ENCODE measurements at regions not wholly inside any gene's neighbourhood (a gene's known extent, or its start where the extent isn't known, plus 50 kb on each side); places are given as distances from the start of the nearest gene placed in this dataset.

GRCh38 chr14:53871011-53871410, 85.6 kb downstream of the BMP4 start:
- DNase-seq (ENCODE audit: extremely low spot score) = no peak
- ChIA-PET CTCF (interaction anchor here (1.1 to 2.1 kb wide), 4 partner anchors 9 to 304 kb away, joined by 3 to 9 read pairs (median 4); no protein-coding TSS in a partner anchor), POLR2A (no interaction called here)
- no peak for TF ChIP-seq CTCF (IDR thresholded peaks at IDR 0.05; ENCODE audit: control extremely low read depth, extremely low read depth, low read depth, missing control alignments)

GRCh38 chr14:53865711-53866110, 90.9 kb downstream of the BMP4 start:
- DNase-seq (ENCODE audit: extremely low spot score) = no peak
- ChIA-PET POLR2A (no interaction called here), CTCF (interaction anchor here (1.6 kb wide), 1 partner anchor 8 kb away, joined by 6 read pairs; no protein-coding TSS in a partner anchor)
- TF ChIP-seq CTCF (IDR thresholded peaks at IDR 0.05; ENCODE audit: control extremely low read depth, extremely low read depth, low read depth, missing control alignments) = no peak

- DNase-seq (ENCODE audit: extremely low spot score) = no peak
- CTCF ChIA-PET = interaction anchor here (1.0 to 1.4 kb wide), 2 partner anchors 9 to 19 kb away, joined by 3 to 4 read pairs; no protein-coding TSS in a partner anchor
- POLR2A ChIA-PET = no interaction called here
- TF ChIP-seq CTCF (IDR thresholded peaks at IDR 0.05; ENCODE audit: control extremely low read depth, extremely low read depth, low read depth, missing control alignments) = no peak
Observed at GRCh38 chr14:53861781-53862180, 94.8 kb downstream of the BMP4 start.

- no peak for TF ChIP-seq CTCF (IDR thresholded peaks at IDR 0.05; ENCODE audit: control extremely low read depth, extremely low read depth, low read depth, missing control alignments)
- no peak for DNase-seq (ENCODE audit: extremely low spot score)
- ChIA-PET POLR2A (no interaction called here), CTCF (interaction anchor here (1.6 to 1.7 kb wide), 2 partner anchors 16 to 17 kb away, joined by 3 to 4 read pairs; no protein-coding TSS in a partner anchor)
Observed at GRCh38 chr14:53858345-53858684, 98.3 kb downstream of the BMP4 start.

GRCh38 chr14:53857625-53858344, 98.8 kb downstream of the BMP4 start:
- CTCF ChIA-PET = interaction anchor here (1.6 to 2.1 kb wide), 4 partner anchors 8 to 17 kb away, joined by 3 to 8 read pairs (median 5); no protein-coding TSS in a partner anchor
- POLR2A ChIA-PET = no interaction called here
- no peak for DNase-seq (ENCODE audit: extremely low spot score)
- TF ChIP-seq CTCF (IDR thresholded peaks at IDR 0.05; ENCODE audit: control extremely low read depth, extremely low read depth, low read depth, missing control alignments) = no peak

GRCh38 chr14:53855574-53855973, 101.1 kb downstream of the BMP4 start:
- CTCF ChIA-PET = interaction anchor here (1.4 to 2.1 kb wide), 2 partner anchors 12 to 29 kb away, joined by 3 to 8 read pairs; no protein-coding TSS in a partner anchor
- POLR2A ChIA-PET = no interaction called here
- DNase-seq (ENCODE audit: extremely low spot score) = no peak
- no peak for TF ChIP-seq CTCF (IDR thresholded peaks at IDR 0.05; ENCODE audit: control extremely low read depth, extremely low read depth, low read depth, missing control alignments)

Data from GM10248 (cell line).